Breast epithelium (tissue), 3 donors: ENCODE measurements at regions not wholly inside any gene's neighbourhood (a gene's known extent, or its start where the extent isn't known, plus 50 kb on each side); places are given as distances from the start of the nearest gene placed in this dataset.

ENCODE experiments used
- POLR2A ChIP-seq: fragments of 450-650 bp; IDR thresholded peaks from one replicate; pipeline ENCODE4 v1.6.1; 2016; ENCODE audit warnings: antibody characterized with exemption, mild to moderate bottlenecking, moderate library complexity
- POLR2AphosphoS5 ChIP-seq, 3 donors: sonication (generic); formaldehyde crosslinking; IDR thresholded peaks; one replicate each; pipeline ENCODE4 v1.6.1; 2017; ENCODE audit warnings: antibody characterized with exemption in 3 of 3
- TF ChIP-seq, protein P1 (sequence below), 3 donors: fragments of 450-650 bp; IDR thresholded peaks; one replicate each; pipeline ENCODE4 v1.5.1; 2016 to 2017; ENCODE audit warnings: antibody characterized with exemption in 3 of 3, mild to moderate bottlenecking in 3 of 3, moderate library complexity in 3 of 3

DNA sequence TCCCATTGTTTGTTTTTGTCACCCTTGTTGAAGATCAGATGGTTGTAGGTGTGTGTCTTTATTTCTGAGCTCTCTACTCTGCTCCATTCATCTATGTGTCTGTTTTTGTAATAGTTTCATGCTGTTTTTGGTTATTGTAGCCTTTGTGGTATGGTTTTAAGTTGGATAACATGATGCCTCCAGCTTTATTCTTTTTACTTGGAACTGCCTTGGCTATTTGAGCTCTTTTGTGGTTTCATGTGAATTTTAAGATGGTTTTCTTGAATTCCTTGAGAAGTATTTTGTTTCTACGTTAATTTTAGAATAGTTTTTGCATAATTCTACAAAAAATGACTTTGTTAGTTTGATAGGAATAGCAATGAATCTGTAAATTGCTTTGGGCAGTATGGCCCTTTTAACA, 170.0 kb upstream of the IGFBP3 start:
- TF ChIP-seq POLR2AphosphoS5 (IDR thresholded peaks at IDR 0.05): no peak
- no peak for TF ChIP-seq POLR2A
- TF ChIP-seq, protein P1, sequence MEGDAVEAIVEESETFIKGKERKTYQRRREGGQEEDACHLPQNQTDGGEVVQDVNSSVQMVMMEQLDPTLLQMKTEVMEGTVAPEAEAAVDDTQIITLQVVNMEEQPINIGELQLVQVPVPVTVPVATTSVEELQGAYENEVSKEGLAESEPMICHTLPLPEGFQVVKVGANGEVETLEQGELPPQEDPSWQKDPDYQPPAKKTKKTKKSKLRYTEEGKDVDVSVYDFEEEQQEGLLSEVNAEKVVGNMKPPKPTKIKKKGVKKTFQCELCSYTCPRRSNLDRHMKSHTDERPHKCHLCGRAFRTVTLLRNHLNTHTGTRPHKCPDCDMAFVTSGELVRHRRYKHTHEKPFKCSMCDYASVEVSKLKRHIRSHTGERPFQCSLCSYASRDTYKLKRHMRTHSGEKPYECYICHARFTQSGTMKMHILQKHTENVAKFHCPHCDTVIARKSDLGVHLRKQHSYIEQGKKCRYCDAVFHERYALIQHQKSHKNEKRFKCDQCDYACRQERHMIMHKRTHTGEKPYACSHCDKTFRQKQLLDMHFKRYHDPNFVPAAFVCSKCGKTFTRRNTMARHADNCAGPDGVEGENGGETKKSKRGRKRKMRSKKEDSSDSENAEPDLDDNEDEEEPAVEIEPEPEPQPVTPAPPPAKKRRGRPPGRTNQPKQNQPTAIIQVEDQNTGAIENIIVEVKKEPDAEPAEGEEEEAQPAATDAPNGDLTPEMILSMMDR (IDR thresholded peaks at IDR 0.05): no peak
